H1 (cell line): ENCODE measurements at regions not wholly inside any gene's neighbourhood (a gene's known extent, or its start where the extent isn't known, plus 50 kb on each side); places are given as distances from the start of the nearest gene placed in this dataset.

Source experiments
- SRF ChIP-seq: IDR thresholded peaks from 2 replicates; pipeline ENCODE4 v1.6.1; 2011; ENCODE audit warnings: mild to moderate bottlenecking, low read depth, low read length, moderate library complexity
- ZNF274 ChIP-seq: IDR thresholded peaks from 2 replicates; pipeline ENCODE4 v1.7.0; 2012; ENCODE audit warnings: low read length, borderline replicate concordance; ENCODE audit errors: extremely low read depth
- TF ChIP-seq, protein P1 (sequence below): fragments of 300-600 bp; sonication (generic); IDR thresholded peaks from 2 replicates; pipeline ENCODE4 v1.7.1; 2012; ENCODE audit warnings: low read length, moderate library complexity, mild to moderate bottlenecking, inconsistent platforms; ENCODE audit not compliant: insufficient replicate concordance
- TF ChIP-seq, protein P2 (sequence below), 3 experiments: IDR thresholded peaks; 1 replicate in 2 of 3; 2 replicates in 1 of 3; pipeline versions ENCODE4 v1.5.1 to v1.6.1; 2011; ENCODE audit warnings: low read length in 3 of 3, mild to moderate bottlenecking in 3 of 3, inconsistent platforms in 2 of 3, low read depth in 1 of 3, moderate library complexity in 1 of 3; ENCODE audit not compliant: insufficient read depth in 1 of 3; ENCODE audit errors: control extremely low read depth in 1 of 3

DNA sequence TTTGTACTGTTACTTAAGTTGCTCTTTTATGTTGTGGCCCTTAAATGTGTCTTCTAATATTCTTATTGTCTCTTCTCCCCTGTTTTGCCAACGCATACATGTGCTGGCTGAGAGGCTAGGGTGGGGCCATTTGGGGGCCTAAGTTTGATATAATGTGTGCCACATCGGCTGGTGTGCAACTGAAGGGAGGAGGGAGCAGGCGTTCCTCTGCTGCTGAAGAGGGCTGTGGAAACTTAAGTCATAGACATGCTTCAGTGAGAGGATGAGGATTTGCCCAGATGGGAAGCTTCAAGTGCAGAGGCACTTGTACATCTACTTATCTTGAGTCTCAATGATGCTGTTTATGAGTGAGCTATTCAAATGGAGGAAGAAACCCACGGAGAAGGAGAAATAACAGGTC lies 630.6 kb downstream of the LMO4 start (continued):
- TF ChIP-seq, protein P1, sequence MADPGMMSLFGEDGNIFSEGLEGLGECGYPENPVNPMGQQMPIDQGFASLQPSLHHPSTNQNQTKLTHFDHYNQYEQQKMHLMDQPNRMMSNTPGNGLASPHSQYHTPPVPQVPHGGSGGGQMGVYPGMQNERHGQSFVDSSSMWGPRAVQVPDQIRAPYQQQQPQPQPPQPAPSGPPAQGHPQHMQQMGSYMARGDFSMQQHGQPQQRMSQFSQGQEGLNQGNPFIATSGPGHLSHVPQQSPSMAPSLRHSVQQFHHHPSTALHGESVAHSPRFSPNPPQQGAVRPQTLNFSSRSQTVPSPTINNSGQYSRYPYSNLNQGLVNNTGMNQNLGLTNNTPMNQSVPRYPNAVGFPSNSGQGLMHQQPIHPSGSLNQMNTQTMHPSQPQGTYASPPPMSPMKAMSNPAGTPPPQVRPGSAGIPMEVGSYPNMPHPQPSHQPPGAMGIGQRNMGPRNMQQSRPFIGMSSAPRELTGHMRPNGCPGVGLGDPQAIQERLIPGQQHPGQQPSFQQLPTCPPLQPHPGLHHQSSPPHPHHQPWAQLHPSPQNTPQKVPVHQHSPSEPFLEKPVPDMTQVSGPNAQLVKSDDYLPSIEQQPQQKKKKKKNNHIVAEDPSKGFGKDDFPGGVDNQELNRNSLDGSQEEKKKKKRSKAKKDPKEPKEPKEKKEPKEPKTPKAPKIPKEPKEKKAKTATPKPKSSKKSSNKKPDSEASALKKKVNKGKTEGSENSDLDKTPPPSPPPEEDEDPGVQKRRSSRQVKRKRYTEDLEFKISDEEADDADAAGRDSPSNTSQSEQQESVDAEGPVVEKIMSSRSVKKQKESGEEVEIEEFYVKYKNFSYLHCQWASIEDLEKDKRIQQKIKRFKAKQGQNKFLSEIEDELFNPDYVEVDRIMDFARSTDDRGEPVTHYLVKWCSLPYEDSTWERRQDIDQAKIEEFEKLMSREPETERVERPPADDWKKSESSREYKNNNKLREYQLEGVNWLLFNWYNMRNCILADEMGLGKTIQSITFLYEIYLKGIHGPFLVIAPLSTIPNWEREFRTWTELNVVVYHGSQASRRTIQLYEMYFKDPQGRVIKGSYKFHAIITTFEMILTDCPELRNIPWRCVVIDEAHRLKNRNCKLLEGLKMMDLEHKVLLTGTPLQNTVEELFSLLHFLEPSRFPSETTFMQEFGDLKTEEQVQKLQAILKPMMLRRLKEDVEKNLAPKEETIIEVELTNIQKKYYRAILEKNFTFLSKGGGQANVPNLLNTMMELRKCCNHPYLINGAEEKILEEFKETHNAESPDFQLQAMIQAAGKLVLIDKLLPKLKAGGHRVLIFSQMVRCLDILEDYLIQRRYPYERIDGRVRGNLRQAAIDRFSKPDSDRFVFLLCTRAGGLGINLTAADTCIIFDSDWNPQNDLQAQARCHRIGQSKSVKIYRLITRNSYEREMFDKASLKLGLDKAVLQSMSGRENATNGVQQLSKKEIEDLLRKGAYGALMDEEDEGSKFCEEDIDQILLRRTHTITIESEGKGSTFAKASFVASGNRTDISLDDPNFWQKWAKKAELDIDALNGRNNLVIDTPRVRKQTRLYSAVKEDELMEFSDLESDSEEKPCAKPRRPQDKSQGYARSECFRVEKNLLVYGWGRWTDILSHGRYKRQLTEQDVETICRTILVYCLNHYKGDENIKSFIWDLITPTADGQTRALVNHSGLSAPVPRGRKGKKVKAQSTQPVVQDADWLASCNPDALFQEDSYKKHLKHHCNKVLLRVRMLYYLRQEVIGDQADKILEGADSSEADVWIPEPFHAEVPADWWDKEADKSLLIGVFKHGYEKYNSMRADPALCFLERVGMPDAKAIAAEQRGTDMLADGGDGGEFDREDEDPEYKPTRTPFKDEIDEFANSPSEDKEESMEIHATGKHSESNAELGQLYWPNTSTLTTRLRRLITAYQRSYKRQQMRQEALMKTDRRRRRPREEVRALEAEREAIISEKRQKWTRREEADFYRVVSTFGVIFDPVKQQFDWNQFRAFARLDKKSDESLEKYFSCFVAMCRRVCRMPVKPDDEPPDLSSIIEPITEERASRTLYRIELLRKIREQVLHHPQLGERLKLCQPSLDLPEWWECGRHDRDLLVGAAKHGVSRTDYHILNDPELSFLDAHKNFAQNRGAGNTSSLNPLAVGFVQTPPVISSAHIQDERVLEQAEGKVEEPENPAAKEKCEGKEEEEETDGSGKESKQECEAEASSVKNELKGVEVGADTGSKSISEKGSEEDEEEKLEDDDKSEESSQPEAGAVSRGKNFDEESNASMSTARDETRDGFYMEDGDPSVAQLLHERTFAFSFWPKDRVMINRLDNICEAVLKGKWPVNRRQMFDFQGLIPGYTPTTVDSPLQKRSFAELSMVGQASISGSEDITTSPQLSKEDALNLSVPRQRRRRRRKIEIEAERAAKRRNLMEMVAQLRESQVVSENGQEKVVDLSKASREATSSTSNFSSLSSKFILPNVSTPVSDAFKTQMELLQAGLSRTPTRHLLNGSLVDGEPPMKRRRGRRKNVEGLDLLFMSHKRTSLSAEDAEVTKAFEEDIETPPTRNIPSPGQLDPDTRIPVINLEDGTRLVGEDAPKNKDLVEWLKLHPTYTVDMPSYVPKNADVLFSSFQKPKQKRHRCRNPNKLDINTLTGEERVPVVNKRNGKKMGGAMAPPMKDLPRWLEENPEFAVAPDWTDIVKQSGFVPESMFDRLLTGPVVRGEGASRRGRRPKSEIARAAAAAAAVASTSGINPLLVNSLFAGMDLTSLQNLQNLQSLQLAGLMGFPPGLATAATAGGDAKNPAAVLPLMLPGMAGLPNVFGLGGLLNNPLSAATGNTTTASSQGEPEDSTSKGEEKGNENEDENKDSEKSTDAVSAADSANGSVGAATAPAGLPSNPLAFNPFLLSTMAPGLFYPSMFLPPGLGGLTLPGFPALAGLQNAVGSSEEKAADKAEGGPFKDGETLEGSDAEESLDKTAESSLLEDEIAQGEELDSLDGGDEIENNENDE, result no peak
- TF ChIP-seq ZNF274 (no peak), SRF (no peak)
- TF ChIP-seq, protein P2, sequence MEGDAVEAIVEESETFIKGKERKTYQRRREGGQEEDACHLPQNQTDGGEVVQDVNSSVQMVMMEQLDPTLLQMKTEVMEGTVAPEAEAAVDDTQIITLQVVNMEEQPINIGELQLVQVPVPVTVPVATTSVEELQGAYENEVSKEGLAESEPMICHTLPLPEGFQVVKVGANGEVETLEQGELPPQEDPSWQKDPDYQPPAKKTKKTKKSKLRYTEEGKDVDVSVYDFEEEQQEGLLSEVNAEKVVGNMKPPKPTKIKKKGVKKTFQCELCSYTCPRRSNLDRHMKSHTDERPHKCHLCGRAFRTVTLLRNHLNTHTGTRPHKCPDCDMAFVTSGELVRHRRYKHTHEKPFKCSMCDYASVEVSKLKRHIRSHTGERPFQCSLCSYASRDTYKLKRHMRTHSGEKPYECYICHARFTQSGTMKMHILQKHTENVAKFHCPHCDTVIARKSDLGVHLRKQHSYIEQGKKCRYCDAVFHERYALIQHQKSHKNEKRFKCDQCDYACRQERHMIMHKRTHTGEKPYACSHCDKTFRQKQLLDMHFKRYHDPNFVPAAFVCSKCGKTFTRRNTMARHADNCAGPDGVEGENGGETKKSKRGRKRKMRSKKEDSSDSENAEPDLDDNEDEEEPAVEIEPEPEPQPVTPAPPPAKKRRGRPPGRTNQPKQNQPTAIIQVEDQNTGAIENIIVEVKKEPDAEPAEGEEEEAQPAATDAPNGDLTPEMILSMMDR (IDR thresholded peaks at IDR 0.05; ENCODE audit: control extremely low read depth in 1 of 3, insufficient read depth in 1 of 3, low read depth in 1 of 3, low read length in 3 of 3), result no peak
- TF ChIP-seq, all 59 proteins: peak for 0
